C4-2B (cell line): ENCODE measurements at regions not wholly inside any gene's neighbourhood (a gene's known extent, or its start where the extent isn't known, plus 50 kb on each side); places are given as distances from the start of the nearest gene placed in this dataset.

Experiments
- CTCF ChIP-seq: fragments of 450-650 bp; conservative IDR thresholded peaks from 2 replicates; pipeline ENCODE4 v1.5.1; 2017; ENCODE audit warnings: mild to moderate bottlenecking
- ZFX ChIP-seq: fragments of 450-650 bp; IDR thresholded peaks from 2 replicates; pipeline ENCODE4 v1.6.1; 2017

GRCh38 chr6:155967322-155967721 is 511.7 kb upstream of the NOX3 start:
- TF ChIP-seq CTCF (no peak), ZFX (no peak)
